ENCODE measurements at regions not wholly inside any gene's neighbourhood (a gene's known extent, or its start where the extent isn't known, plus 50 kb on each side); places are given as distances from the start of the nearest gene placed in this dataset.

DNA sequence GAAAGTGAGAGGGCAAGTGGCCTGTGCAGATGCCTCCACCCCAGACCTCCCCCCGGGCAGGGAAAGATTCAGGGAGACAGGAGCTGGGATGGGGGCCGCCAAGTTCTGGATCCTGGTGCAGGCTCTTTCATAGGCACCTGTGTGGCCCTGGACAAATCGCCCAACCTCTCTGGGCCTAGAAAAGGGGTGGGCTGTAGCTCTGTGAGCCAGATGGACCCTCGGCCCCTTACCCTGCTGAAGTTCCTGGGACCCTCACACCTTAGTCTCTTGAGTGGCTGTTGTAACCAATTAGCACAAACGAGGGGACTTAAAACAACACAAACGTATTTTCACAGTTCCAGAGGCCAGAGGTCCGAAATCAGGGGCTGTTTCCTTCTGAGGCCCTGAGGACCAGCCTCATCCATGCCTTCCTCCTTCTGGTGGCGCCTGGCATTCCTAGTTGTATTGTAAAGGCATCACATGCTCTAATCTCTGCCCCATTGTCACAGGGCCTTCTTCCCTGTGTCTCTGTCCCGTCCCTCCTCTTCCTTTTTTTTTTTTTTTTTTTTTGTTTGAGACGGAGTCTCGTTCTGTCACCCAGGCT is 352.6 kb downstream of the SEC14L1 start:
- TF ChIP-seq, protein P1, sequence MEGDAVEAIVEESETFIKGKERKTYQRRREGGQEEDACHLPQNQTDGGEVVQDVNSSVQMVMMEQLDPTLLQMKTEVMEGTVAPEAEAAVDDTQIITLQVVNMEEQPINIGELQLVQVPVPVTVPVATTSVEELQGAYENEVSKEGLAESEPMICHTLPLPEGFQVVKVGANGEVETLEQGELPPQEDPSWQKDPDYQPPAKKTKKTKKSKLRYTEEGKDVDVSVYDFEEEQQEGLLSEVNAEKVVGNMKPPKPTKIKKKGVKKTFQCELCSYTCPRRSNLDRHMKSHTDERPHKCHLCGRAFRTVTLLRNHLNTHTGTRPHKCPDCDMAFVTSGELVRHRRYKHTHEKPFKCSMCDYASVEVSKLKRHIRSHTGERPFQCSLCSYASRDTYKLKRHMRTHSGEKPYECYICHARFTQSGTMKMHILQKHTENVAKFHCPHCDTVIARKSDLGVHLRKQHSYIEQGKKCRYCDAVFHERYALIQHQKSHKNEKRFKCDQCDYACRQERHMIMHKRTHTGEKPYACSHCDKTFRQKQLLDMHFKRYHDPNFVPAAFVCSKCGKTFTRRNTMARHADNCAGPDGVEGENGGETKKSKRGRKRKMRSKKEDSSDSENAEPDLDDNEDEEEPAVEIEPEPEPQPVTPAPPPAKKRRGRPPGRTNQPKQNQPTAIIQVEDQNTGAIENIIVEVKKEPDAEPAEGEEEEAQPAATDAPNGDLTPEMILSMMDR (conservative IDR thresholded peaks at IDR 0.05), result no peak
- TF ChIP-seq EZH2 (IDR thresholded peaks at IDR 0.05; ENCODE audit: low read depth), result no peak
